Left renal cortex interstitium (tissue), 4 donors: ENCODE measurements at regions not wholly inside any gene's neighbourhood (a gene's known extent, or its start where the extent isn't known, plus 50 kb on each side); places are given as distances from the start of the nearest gene placed in this dataset.
A peak's percentile ranks its signal among the peaks of the same experiment; 100 is the strongest.

ENCODE experiments used
- DNase-seq, 4 donors: peaks; one replicate each; pipeline ENCODE4 v3.0.0-alpha.2; 2013; ENCODE audit warnings: low read depth in 4 of 4, low spot score in 2 of 4, missing footprints in 1 of 4

DNA sequence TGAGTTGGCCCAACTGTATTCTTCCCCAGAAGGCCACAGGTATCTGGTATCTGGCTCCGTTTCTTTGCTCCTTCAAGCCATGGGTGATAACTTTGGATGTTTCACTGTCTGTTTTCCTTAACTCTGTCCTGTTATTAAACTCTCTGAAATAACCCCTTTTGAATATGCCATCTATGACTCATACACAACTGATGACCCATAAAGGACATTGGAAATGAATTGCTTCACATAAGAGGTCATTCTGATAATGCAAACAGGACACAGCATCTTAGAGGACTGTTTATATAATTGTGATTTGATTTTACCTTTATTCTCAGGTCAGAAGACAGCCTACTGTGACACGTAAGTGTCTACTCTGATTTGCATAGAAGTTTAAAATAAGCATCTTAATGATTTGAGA is 227.7 kb downstream of the VEGFC start:
- DNase-seq: no peak

DNA sequence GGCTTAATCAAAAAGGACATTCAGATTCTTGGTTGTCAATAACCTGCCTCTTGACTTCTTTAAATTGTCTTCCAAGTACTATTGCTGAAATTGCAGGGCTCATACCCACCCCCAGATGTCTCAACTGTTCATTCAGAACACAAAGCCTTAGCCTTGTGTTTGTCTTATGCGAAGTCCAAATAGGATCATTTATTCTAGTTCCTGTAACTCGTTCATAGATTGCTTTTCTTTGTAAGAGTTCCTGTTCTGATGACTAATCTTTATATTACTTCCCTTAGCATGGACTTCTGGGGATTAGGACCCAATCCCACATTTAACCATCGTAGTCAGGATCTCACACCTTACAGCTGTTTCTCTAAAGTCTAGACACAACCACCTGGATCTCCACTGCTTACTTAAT is 226.0 kb downstream of the VEGFC start:
- DNase-seq: no peak

DNA sequence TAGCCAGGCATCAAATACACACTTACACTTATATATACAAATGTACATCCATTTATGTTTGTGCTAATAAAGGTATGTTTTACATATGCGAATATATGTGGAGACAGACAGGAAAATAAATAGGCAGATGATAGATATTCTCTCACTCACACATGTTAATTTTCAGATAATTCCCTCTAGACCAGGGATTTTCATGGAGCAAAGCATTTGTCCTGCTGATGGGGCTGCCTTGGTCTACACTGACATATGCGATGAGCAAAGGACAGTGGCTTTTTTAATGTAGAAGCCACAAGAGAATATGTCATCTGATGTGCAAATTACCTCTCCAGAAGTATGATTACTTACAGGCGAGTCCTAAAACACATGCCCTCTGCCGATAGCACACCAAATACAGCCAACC is 224.5 kb downstream of the VEGFC start:
- no peak for DNase-seq

DNA sequence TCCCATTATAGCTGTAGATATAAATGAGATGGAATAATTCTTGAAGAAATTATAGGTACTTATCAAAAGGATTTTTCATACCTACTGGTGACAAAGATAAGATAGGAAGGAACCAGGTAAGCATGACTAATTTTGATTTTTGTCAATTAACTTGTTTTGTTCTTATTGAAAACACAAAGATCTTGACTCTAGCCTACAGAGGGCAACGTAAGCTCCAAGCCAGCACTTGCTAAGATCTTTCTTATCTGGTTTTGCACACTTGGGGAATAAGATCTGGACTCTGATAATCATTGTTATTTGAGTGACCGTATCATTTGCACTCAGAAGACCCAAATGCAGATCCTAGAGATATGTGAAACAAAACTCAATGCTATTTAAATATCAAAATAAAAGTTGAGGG is 223.4 kb downstream of the VEGFC start:
- no peak for DNase-seq

DNA sequence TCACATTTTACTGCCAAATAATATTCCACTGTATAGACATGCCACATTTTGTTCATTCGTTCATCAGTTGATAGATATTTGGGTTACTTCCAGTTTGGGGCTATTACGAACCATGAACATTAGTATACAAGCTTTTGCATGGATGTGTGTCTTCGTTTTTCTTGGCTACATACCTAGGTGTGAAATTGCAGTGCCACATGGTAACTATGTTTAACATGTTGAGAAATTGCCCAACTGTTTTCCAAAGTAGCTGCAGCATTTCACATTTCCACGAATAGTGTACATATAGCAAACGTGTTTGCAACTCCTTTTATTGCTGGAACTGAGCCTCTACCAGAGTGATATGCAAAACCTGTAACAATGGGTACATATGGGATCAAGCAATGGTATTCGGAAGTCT is 221.5 kb downstream of the VEGFC start:
- no peak for DNase-seq

DNA sequence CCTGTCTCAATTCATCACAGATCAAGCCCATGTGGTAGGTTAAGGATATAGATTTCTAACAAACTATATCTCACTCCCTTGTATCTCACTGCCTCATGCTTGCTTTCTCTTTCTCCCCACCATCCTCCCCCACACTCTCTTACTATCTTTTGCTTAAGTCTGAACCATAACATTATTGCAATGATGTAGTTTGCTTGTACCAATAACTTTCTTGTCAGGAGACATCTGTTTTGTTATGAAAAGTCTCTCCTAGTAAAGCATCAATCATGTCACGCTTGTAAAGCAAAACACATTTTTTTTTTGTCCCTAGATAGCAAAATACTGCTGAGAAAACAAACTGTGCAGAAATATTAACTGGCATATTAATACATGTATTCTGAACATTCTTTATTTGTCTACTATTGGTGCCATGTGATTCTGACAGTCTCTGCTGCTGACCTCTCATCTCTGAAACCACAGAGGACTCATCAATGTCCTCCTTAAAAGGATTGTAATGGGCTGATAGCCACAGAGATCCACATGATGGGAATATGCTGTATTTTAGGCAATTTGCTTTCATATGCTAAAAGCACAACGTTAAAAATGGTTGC is 217.5 kb downstream of the VEGFC start:
- DNase-seq: peak in 1 of 4 donors; percentile 26

DNA sequence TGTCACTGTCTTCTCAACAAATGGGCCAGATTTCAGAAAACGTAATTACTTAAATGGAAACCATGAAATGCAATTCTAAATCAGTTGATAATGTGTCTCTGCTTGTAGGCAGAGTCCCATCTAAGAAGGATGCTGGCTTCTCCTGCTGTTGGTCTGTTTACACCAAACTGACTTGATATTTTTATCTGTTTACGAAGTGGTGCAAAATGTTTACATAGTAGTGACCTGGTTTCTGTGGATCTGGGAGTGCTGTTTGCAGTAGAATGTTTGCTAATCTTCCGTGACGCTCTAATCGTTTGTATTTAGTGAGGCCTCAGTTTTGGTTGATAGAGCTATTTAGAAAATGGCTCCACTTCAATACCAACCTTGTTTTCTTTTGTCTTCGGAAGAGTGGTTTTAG is 213.5 kb downstream of the VEGFC start:
- no peak for DNase-seq

DNA sequence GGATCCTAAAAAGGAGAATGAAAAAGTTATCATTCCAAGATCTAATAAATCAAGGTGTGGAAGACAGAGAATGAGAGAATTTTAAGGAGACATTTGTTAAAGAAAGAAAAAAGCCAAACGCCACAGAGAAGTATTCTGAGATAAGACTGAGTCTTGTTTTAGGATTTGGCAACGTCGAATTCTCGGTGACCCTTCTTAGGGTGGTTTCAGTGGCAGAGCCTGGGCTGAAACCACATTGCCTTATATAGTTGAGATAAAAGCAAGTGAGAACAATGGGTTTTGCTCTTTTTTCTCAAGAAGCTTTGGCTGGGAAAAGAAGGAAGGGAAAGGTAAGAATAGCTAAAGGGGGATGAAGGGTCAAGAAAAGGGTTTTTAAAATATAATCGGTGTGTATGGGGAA is 209.4 kb downstream of the VEGFC start:
- DNase-seq: no peak

DNA sequence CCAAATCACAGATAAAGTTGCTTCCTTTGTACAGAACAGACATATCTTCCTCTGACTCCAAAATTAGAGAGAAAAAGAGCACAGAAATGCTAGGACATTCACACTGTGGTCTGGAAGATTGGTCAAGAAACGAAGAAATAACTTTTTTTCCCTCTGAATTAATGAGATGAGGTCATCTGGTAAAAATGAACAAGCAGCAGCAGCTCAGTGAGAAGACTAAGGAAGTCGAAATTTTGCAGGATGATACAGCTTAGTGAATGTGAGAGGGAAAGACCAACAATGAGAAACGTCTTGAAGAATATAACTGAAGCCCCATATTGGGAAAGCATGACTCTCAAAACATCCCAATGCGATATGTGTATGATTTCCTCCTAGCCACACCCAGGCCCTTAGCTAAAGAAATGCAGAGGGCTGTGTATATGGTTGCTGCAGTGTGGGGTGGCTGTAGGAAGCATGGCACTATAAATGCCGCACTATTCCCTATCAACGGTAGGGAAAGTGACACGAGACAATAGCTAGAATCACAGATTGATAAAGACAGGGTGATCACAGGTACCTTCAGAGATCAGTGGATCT is 208.6 kb downstream of the VEGFC start:
- DNase-seq: no peak

DNA sequence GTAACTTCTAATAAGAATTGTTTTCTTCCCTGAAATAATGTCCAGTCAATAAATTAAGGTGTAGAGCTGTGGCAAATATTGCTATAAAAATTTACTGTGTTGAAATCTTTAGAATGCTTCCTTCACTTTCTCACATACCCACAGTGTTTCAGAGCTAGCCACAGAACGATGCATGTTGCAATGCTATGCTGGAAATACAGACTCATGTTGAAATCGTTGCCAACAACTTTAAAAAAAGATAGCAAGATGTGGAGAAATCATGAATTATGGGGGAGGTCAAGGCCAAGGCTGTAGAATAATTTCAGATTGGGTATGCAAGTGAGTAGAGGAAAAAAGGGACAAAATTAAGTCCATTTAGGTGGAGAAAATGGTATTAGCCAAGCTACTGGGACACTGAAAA is 204.8 kb downstream of the VEGFC start:
- no peak for DNase-seq

DNA sequence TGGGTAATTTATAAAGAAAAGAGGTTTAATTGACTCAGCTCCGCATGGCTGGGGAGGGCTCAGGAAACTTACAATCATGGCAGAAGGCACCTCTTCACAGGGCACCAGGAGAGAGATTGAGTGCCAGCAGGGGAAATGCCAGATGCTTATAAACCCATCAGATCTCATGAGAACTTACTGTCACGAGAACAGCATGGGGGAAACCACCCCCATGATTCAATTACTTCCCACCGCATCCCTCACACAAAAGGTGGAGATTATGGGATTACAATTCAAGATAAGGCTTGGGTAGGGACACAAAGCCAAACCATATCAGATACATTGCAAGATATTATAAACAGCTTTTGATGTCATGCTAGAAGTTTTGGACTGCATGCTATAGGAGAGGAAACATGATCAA is 204.3 kb downstream of the VEGFC start:
- no peak for DNase-seq

DNA sequence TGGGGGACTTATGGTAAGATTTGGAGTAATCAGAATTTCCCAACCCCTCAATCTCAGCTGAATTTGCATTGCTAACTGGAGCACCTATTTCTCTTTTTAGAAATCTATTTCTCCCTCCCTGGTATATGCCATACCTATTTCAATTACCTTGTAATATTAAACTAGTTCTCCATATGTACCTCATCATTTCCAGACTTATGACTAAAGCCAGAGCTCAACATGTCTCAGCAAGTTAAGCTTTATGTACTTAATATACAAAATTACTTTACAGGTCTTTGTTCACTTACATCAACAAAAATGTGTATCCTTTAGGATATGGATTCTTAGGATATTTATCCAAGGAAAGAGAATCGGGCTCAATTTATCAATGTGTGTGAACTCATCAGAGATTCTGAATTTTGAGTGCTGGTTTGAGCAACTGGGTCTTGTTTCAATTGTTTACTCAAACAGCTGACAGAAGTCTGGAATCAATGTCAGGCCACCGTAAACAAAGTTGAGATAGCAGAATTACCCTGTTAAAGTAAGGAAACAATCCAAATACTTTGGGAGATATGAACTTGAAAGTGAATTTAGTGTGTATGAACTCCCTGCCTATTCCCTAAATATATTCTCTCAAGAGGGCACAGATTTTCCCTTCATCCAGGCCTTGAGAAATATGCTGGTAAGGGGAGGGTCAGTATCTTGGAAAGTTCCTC is 199.6 kb downstream of the VEGFC start:
- DNase-seq: no peak

DNA sequence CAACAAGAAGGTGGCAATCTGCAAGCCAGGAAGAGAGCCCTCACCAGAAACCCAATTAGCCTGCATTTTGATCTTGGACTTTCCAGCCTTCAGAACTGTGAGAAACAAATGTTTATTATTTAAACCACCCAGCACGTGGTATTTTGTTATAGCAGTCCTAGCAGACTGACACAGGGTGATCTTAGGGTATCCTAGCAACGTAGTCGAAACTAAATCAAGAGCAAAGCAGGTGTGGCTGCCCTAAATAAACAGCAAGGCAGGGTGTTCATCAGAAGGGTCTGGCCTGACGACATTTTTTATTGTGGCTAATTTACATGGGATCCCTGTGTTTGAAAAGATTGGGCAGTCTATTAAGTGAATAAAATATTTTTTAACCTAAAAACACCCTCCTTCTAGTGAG is 198.8 kb downstream of the VEGFC start:
- no peak for DNase-seq

DNA sequence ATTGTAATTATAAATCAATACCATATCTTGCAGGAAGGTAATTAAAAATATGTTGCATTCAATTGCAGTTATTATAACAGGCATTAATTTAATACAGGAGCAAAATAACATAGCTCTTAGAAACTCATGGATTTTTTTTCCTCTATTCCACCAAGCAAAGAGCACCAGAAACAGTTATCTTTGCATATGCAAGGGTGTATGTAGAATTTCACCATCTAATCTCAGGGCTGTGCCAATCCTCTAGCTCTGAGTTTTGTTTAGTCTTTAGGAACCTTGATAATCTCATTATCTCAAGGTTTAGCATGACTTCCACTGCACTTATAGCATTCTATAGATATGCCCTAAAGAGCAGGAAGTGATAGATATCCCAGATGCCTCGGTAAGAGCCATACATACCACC is 197.5 kb downstream of the VEGFC start:
- no peak for DNase-seq

DNA sequence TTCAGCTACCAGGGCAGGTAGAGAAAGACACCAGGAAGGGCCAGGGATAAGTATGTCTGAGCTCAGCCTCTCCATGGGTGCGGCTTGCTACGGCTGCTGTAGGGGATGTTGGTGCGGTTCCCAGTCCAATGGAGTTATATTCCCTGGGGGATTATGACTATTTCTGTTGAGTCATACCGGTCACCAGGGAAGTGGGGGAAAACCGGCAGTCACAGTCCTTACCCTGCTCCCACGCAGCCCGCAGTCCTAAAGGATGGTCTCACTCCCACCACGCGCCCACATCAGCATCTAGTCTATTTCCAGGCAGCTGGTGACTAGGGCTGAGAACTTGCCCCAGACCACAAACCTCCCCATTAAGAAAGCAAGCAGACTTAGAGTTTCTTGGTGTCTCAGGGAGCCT is 191.6 kb downstream of the VEGFC start:
- DNase-seq: no peak

DNA sequence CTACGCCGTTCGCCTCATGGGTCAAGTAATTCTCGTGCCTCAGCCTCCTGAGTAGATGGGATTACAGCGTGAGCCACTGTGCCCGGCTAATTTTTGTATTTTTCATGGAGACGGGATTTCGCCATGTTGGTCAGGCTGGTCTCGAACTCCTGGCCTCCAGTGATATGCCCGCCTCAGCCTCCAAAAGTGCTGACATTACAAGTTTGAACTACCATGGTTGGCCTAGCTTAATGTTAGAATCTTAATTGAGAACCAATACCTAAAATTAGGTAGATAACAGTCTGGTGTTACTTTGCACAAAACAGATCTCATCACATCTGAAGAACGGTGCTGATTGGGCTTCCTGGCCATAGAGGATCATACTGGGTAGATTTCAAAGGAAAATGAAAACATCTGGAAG is 184.9 kb downstream of the VEGFC start:
- DNase-seq: no peak

DNA sequence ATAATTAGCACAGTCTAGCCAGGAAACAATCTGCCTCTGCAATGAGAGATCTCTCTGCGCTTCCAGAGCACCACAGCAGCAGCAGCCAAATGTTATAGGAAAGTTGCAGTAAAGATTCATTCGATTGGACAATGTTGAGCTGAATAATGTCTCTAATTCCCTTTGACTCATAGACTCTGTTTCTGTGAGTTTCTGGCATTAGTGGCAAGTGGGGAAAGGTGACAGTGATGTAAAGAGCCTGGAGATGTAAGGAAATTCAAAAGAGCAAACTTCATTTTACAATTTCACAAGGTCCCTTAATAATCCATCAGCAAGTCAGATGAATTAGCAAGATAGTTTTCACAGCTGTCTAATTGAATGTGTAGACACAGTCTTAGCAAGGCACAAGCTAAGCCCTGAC is 184.4 kb downstream of the VEGFC start:
- DNase-seq: no peak

DNA sequence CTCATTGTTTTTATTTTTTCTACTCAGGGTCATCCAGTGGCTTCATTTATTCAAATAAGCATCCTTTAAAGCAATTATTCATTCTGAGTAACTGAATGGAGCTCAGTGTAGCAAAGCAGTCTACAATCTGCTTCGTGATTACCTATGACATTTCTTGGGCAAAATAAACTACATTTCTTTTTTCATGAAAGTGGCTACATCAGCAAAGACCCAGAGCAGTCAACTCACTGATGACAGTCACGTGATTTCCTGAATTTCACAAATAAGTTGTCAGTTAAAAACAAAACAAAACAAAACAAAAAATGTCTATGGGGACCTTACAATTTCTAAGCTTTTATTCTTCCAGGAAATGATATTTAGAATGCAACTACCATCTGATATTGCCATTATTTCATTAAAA is 182.1 kb downstream of the VEGFC start:
- no peak for DNase-seq

DNA sequence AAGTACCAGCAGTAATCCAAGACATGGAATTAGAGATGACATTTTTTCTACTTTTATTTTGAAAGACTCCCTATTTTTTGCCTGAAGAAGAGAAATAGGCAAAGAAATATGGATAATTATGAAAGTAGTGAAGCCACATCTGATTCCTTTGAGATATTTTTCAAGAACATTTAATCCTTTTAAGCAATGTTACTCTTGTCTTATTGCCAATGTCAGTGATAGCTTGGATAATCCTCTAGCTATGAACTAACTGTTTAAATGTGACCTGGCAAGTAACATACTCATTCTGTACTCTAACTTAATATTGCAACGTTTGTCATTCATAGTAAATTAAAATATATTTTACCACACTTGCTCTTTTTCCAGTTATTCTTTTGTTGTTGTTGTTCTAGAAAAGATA is 181.3 kb downstream of the VEGFC start:
- no peak for DNase-seq

DNA sequence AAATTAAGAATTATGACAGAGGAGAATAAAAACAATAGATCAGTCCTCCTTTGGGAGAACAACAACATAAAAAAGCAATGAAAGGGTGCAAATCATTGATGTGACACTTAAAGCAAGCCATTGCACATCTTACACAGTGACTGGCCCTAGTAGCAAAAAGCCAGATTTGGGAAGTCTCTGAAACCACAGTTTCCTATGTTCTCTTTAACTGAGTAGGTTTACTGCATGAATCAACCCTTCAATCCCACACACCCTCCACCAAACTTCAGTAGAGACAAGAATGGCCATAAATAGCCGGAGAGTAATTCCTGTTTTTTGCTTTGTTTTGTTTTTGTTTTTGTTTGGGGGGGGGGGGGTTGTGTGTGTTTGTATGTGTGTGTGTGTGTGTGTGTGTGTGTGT is 180.8 kb downstream of the VEGFC start:
- no peak for DNase-seq

DNA sequence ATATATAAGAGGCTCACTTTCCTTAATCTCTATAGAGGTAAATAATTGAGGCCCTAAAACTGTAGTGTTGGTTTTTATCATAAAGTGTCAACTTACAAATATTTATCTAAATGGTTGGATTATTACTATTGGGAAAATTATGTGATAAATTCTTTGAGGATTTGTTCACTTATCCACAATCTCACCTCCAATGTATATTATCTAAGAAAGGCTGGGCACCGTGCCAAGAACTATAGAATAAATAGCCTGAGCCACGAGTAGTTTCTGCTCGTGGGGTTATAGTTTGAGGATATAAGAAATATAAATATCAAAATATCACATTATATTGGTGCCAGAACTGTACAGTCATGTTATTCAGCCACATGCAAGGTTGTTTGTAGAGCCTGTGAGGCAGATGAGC is 177.9 kb downstream of the VEGFC start:
- DNase-seq: no peak

DNA sequence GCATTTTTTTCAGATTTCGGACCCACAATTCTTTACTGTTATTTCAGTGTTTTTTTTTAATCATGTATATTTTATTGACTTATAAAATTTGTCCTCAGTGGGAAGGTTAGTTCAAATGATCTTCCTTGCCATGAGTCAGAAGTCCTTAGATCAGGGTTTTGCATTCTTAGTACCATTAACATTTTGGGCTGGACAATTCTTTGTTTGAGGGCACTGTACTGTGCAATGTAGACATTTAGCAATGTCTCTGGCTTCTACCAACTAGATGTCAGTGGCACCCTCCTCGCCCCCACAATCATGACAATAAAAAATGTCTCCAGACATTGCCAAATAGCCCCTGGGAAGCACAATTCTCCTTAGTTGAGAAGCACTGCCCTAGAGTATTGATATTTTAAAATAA is 176.6 kb downstream of the VEGFC start:
- no peak for DNase-seq

DNA sequence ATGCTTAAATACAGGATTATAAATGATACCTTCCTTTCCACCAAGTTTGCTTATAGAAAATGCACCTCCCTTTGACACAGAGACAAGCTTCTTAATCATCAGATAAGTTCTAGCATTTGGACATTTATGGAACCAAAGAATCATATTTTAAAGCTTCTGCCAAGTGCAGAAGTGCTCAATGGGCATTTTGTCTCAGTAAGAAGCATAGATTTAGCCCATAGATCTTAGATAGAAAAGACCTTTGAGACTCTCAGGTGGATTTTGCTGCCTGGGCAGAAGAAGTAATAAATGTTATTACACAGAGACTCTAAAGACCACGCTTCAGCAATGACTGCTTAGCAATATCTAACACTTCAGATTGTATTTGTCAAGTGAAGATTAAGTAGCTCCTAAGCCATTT is 174.6 kb downstream of the VEGFC start:
- no peak for DNase-seq
